ENCODE measurements at regions not wholly inside any gene's neighbourhood (a gene's known extent, or its start where the extent isn't known, plus 50 kb on each side); places are given as distances from the start of the nearest gene placed in this dataset.

- peak; percentile 47 for DNase-seq (ENCODE audit: low read depth, low spot score)
- dilution Hi-C loops (cut with MboI; ENCODE audit: extremely low pct_ligation_motif_present, low sequenced_read_pairs), result no loop called here
These were observed 1224.8 kb downstream of the JRKL start for GRCh38 chr11:97614606-97615005.

GRCh38 chr11:97615546-97615945 lies 1225.7 kb downstream of the JRKL start:
- BruUV-seq (replicated peaks), result no TSS peak

More at GRCh38 chr11:97614606-97615005, 1224.8 kb downstream of the JRKL start:
- CTCF ChIA-PET, result interaction anchor here (1.0 to 1.4 kb wide), 3 partner anchors 9 to 1150 kb away, joined by 3 to 4 read pairs (median 4); no protein-coding TSS in a partner anchor
- no peak overlapping the region for H3K4me3 ChIP-seq (replicated peaks in 1 of 3; ENCODE audit: insufficient read depth in 1 of 3, low read depth in 1 of 3, low read length in 3 of 3)
- no peak for TF ChIP-seq GATA2 (IDR thresholded peaks at IDR 0.05; ENCODE audit: insufficient read depth, insufficient read length, low read depth, low read length)
- no peak for TF ChIP-seq MYC (IDR thresholded peaks at IDR 0.05; ENCODE audit: low read depth, low read length)
- TF ChIP-seq EZH2 (IDR thresholded peaks at IDR 0.05; ENCODE audit: borderline replicate concordance, low read depth, low read length, severe bottlenecking), result no peak
- peak; percentile 27 for TF ChIP-seq FOS (IDR thresholded peaks at IDR 0.05; ENCODE audit: borderline replicate concordance, insufficient read depth, low read length)
- TF ChIP-seq POLR2AphosphoS5 (IDR thresholded peaks at IDR 0.05; ENCODE audit: insufficient read depth, low read depth, low read length), result no peak
- no peaks in the 10 kb centered on the region for H3K9me1 ChIP-seq (replicated peaks; ENCODE audit: control insufficient read depth, extremely low read depth, insufficient read depth, low read length)
- H3K9ac ChIP-seq (replicated peaks; ENCODE audit: extremely low read depth, insufficient read depth, low read length), result no peak overlapping the region
- no peaks in the 10 kb centered on the region for H4K20me1 ChIP-seq (replicated peaks; ENCODE audit: control insufficient read depth, extremely low read depth, insufficient read depth, low read length)
- no TSS peak for BruUV-seq (replicated peaks)
- POLR2A ChIA-PET, result no interaction called here
- peaks cover 21% of the 10 kb centered on the region for H3K4me1 ChIP-seq (ENCODE audit: control insufficient read depth, extremely low read depth, insufficient read depth, low read length)
- peak overlapping the region; percentile 42 for H3K4me2 ChIP-seq (ENCODE audit: insufficient read depth, low read length)
- no peaks in the 10 kb centered on the region for H3K36me3 ChIP-seq (ENCODE audit: control insufficient read depth in 2 of 2, extremely low read depth in 1 of 2, insufficient read depth in 2 of 2, low read length in 2 of 2)
- no peak for FAIRE-seq
- no peak overlapping the region for H2AFZ ChIP-seq (ENCODE audit: low read depth, low read length)
- peaks cover 4% of the 10 kb centered on the region for H3K9me3 ChIP-seq (replicated peaks; ENCODE audit: control insufficient read depth, insufficient read depth, low read length)
- intact Hi-C loops (cut with micrococcal nuclease), result loop anchor here (1.0 to 10.0 kb wide), 5 partner anchors 125 to 1150 kb away; no protein-coding TSS in a partner anchor
- no peaks in the 10 kb centered on the region for H3K79me2 ChIP-seq (ENCODE audit: control insufficient read depth, insufficient read depth, low read length)
- peak overlapping the region; percentile 65 for H3K27ac ChIP-seq (ENCODE audit: insufficient read depth, low read depth, low read length)
- H3K27me3 ChIP-seq (ENCODE audit: control insufficient read depth in 2 of 2, insufficient read depth in 2 of 2, low read length in 2 of 2), result no peaks in the 10 kb centered on the region

More at GRCh38 chr11:97615546-97615945, 1225.7 kb downstream of the JRKL start:
- H3K27ac ChIP-seq (ENCODE audit: insufficient read depth, low read depth, low read length), result peak overlapping the region; percentile 65
- no peaks in the 10 kb centered on the region for H3K79me2 ChIP-seq (ENCODE audit: control insufficient read depth, insufficient read depth, low read length)
- CTCF ChIA-PET, result interaction anchor here (0.7 to 1.4 kb wide), 5 partner anchors 8 to 163 kb away, joined by 3 read pairs; no protein-coding TSS in a partner anchor
- H3K9me3 ChIP-seq (replicated peaks; ENCODE audit: control insufficient read depth, insufficient read depth, low read length), result peaks cover 4% of the 10 kb centered on the region
- peak overlapping the region; percentile 54 for H3K9ac ChIP-seq (replicated peaks; ENCODE audit: extremely low read depth, insufficient read depth, low read length)
- dilution Hi-C loops (cut with MboI; ENCODE audit: extremely low pct_ligation_motif_present, low sequenced_read_pairs), result no loop called here
- no peaks in the 10 kb centered on the region for H3K36me3 ChIP-seq (ENCODE audit: control insufficient read depth in 2 of 2, extremely low read depth in 1 of 2, insufficient read depth in 2 of 2, low read length in 2 of 2)
- peak; percentile 69 for DNase-seq (ENCODE audit: low read depth, low spot score)
- H4K20me1 ChIP-seq (replicated peaks; ENCODE audit: control insufficient read depth, extremely low read depth, insufficient read depth, low read length), result no peaks in the 10 kb centered on the region
- no peak overlapping the region for H3K4me3 ChIP-seq (replicated peaks in 1 of 3; ENCODE audit: insufficient read depth in 1 of 3, low read depth in 1 of 3, low read length in 3 of 3)
- no peaks in the 10 kb centered on the region for H3K9me1 ChIP-seq (replicated peaks; ENCODE audit: control insufficient read depth, extremely low read depth, insufficient read depth, low read length)
- no peaks in the 10 kb centered on the region for H3K27me3 ChIP-seq (ENCODE audit: control insufficient read depth in 2 of 2, insufficient read depth in 2 of 2, low read length in 2 of 2)
- POLR2A ChIA-PET, result no interaction called here
- no peak for TF ChIP-seq GATA2 (IDR thresholded peaks at IDR 0.05; ENCODE audit: insufficient read depth, insufficient read length, low read depth, low read length)
- TF ChIP-seq POLR2AphosphoS5 (IDR thresholded peaks at IDR 0.05; ENCODE audit: insufficient read depth, low read depth, low read length), result no peak
- no peak for TF ChIP-seq JUN (IDR thresholded peaks at IDR 0.05; ENCODE audit: borderline replicate concordance, insufficient read depth, insufficient read length, low read depth)
- no peak for TF ChIP-seq MYC (IDR thresholded peaks at IDR 0.05; ENCODE audit: low read depth, low read length)
- TF ChIP-seq POLR2A (IDR thresholded peaks at IDR 0.05; ENCODE audit: low read depth, low read length), result no peak
- TF ChIP-seq EZH2 (IDR thresholded peaks at IDR 0.05; ENCODE audit: borderline replicate concordance, low read depth, low read length, severe bottlenecking), result no peak
- TF ChIP-seq MAX (IDR thresholded peaks at IDR 0.05; ENCODE audit: insufficient read depth, insufficient read length), result no peak
- TF ChIP-seq FOS (IDR thresholded peaks at IDR 0.05; ENCODE audit: borderline replicate concordance, insufficient read depth, low read length), result no peak
- no peak for TF ChIP-seq CTCF (IDR thresholded peaks at IDR 0.05; ENCODE audit: extremely low read depth in 1 of 2, insufficient read depth in 1 of 2, low read depth in 1 of 2, low read length in 2 of 2)
- intact Hi-C loops (cut with micrococcal nuclease), result loop anchor here (2.0 to 10.0 kb wide), 4 partner anchors 199 to 1151 kb away; no protein-coding TSS in a partner anchor
- H3K4me2 ChIP-seq (ENCODE audit: insufficient read depth, low read length), result peak overlapping the region; percentile 42
- FAIRE-seq, result peak; percentile 64
- H3K4me1 ChIP-seq (ENCODE audit: control insufficient read depth, extremely low read depth, insufficient read depth, low read length), result peaks cover 28% of the 10 kb centered on the region
- H2AFZ ChIP-seq (ENCODE audit: low read depth, low read length), result no peak overlapping the region

Data from endothelial cell of umbilical vein (primary cell).